Activated CD4-positive, alpha-beta memory T cell treated with anti-CD3 and anti-CD28 coated beads for 36 hours (primary cell): ENCODE measurements at regions not wholly inside any gene's neighbourhood (a gene's known extent, or its start where the extent isn't known, plus 50 kb on each side); places are given as distances from the start of the nearest gene placed in this dataset.

Experiments used
- CTCF ChIA-PET: fragments of 350-600 bp; sonication (Branson Sonifier 250); formaldehyde crosslinking; loops from one replicate; lab custom pipeline; 2021; ENCODE audit warnings: antibody characterized with exemption, inconsistent platforms; lab: Charles Lee
- POLR2A ChIA-PET: fragments of 350-600 bp; sonication (Branson Sonifier 250); formaldehyde crosslinking; loops from one replicate; lab custom pipeline; 2021; ENCODE audit warnings: antibody characterized with exemption; lab: Charles Lee
- DNase-seq: peaks from one replicate; pipeline ENCODE4 v3.0.0-alpha.2; 2020
- H3K27ac Mint-ChIP-seq: one replicate; pipeline ENCODE4 v1.8.0; 2021; ENCODE audit warnings: mixed read lengths
- H3K27me3 Mint-ChIP-seq: one replicate; pipeline ENCODE4 v1.8.0; 2021; ENCODE audit warnings: mixed read lengths
- H3K36me3 Mint-ChIP-seq: one replicate; pipeline ENCODE4 v1.8.0; 2021; ENCODE audit warnings: mixed read lengths
- H3K4me1 Mint-ChIP-seq: one replicate; pipeline ENCODE4 v1.8.0; 2021; ENCODE audit warnings: low read depth, mixed read lengths
- H3K4me3 Mint-ChIP-seq: one replicate; pipeline ENCODE4 v1.8.0; 2021; ENCODE audit warnings: mild to moderate bottlenecking, mixed read lengths
- H3K9me3 Mint-ChIP-seq: one replicate; pipeline ENCODE4 v1.8.0; 2021; ENCODE audit warnings: mixed read lengths
- intact Hi-C: fragments of 100-400 bp; cut with micrococcal nuclease; formaldehyde crosslinking; loops from one replicate; pipeline ENCODE4 v1.15.1; 2023

GRCh38 chr10:64086083-64086767 is 565.0 kb downstream of the REEP3 start:
- intact Hi-C loops: no loop called here

GRCh38 chr10:64089648-64090047 is 568.4 kb downstream of the REEP3 start:
- Mint-ChIP-seq H3K36me3 (no peaks in the 10 kb centered on the region), H3K27ac (no peak overlapping the region), H3K4me1 (no peaks in the 10 kb centered on the region), H3K4me3 (no peak overlapping the region), H3K9me3 (no peaks in the 10 kb centered on the region), H3K27me3 (no peaks in the 10 kb centered on the region)
- CTCF ChIA-PET: interaction anchor here (0.9 kb wide), 1 partner anchor 48 kb away, joined by 4 read pairs; no protein-coding TSS in a partner anchor
- POLR2A ChIA-PET: no interaction called here
- intact Hi-C loops: no loop called here
- no peak for DNase-seq

More at GRCh38 chr10:64086083-64086767, 565.0 kb downstream of the REEP3 start:
- no peaks in the 10 kb centered on the region for H3K36me3 Mint-ChIP-seq
- H3K4me3 Mint-ChIP-seq: no peak overlapping the region
- H3K27me3 Mint-ChIP-seq: no peaks in the 10 kb centered on the region
- H3K9me3 Mint-ChIP-seq: no peaks in the 10 kb centered on the region
- ChIA-PET POLR2A (no interaction called here), CTCF (interaction anchor here (0.8 kb wide), 1 partner anchor 45 kb away, joined by 4 read pairs; no protein-coding TSS in a partner anchor)
- no peak for DNase-seq
- no peaks in the 10 kb centered on the region for H3K4me1 Mint-ChIP-seq
- no peak overlapping the region for H3K27ac Mint-ChIP-seq

- H3K27me3 Mint-ChIP-seq: no peaks in the 10 kb centered on the region
- no peak overlapping the region for H3K4me3 Mint-ChIP-seq
- H3K27ac Mint-ChIP-seq: no peak overlapping the region
- intact Hi-C loops: no loop called here
- DNase-seq: no peak
- POLR2A ChIA-PET: no interaction called here
- CTCF ChIA-PET: no interaction called here
- H3K36me3 Mint-ChIP-seq: no peaks in the 10 kb centered on the region
- no peaks in the 10 kb centered on the region for H3K4me1 Mint-ChIP-seq
- no peaks in the 10 kb centered on the region for H3K9me3 Mint-ChIP-seq
These were observed 569.7 kb downstream of the REEP3 start for GRCh38 chr10:64090865-64091264.

GRCh38 chr10:64091897-64092296 is 570.7 kb downstream of the REEP3 start:
- H3K27me3 Mint-ChIP-seq: no peaks in the 10 kb centered on the region
- H3K4me1 Mint-ChIP-seq: no peaks in the 10 kb centered on the region
- no peak overlapping the region for H3K4me3 Mint-ChIP-seq
- ChIA-PET POLR2A (no interaction called here), CTCF (no interaction called here)
- no peaks in the 10 kb centered on the region for H3K36me3 Mint-ChIP-seq
- H3K27ac Mint-ChIP-seq: no peak overlapping the region
- intact Hi-C loops: no loop called here
- H3K9me3 Mint-ChIP-seq: no peaks in the 10 kb centered on the region
- no peak for DNase-seq

- DNase-seq: no peak
- H3K36me3 Mint-ChIP-seq: no peaks in the 10 kb centered on the region
- no peaks in the 10 kb centered on the region for H3K27me3 Mint-ChIP-seq
- no peaks in the 10 kb centered on the region for H3K4me1 Mint-ChIP-seq
- H3K27ac Mint-ChIP-seq: no peak overlapping the region
- POLR2A ChIA-PET: no interaction called here
- CTCF ChIA-PET: no interaction called here
- intact Hi-C loops: no loop called here
- H3K9me3 Mint-ChIP-seq: no peaks in the 10 kb centered on the region
- H3K4me3 Mint-ChIP-seq: no peak overlapping the region
These were observed 572.1 kb downstream of the REEP3 start for GRCh38 chr10:64093304-64093703.

GRCh38 chr10:64093946-64094535 is 572.8 kb downstream of the REEP3 start:
- Mint-ChIP-seq H3K9me3 (no peaks in the 10 kb centered on the region), H3K4me3 (no peak overlapping the region), H3K27me3 (no peaks in the 10 kb centered on the region), H3K36me3 (no peaks in the 10 kb centered on the region), H3K27ac (no peak overlapping the region), H3K4me1 (no peaks in the 10 kb centered on the region)
- POLR2A ChIA-PET: no interaction called here
- CTCF ChIA-PET: no interaction called here
- intact Hi-C loops: no loop called here
- DNase-seq: no peak

- no peak overlapping the region for H3K27ac Mint-ChIP-seq
- H3K9me3 Mint-ChIP-seq: no peaks in the 10 kb centered on the region
- no peaks in the 10 kb centered on the region for H3K36me3 Mint-ChIP-seq
- no peak overlapping the region for H3K4me3 Mint-ChIP-seq
- no peaks in the 10 kb centered on the region for H3K4me1 Mint-ChIP-seq
- ChIA-PET POLR2A (no interaction called here), CTCF (no interaction called here)
- intact Hi-C loops: no loop called here
- no peaks in the 10 kb centered on the region for H3K27me3 Mint-ChIP-seq
- no peak for DNase-seq
These were observed 575.7 kb downstream of the REEP3 start for GRCh38 chr10:64096941-64097340.

GRCh38 chr10:64097391-64098122 is 576.4 kb downstream of the REEP3 start:
- DNase-seq: no peak
- no peaks in the 10 kb centered on the region for H3K36me3 Mint-ChIP-seq
- no peak overlapping the region for H3K27ac Mint-ChIP-seq
- POLR2A ChIA-PET: no interaction called here
- intact Hi-C loops: no loop called here
- no peaks in the 10 kb centered on the region for H3K9me3 Mint-ChIP-seq
- no peak overlapping the region for H3K4me3 Mint-ChIP-seq
- CTCF ChIA-PET: no interaction called here
- H3K27me3 Mint-ChIP-seq: no peaks in the 10 kb centered on the region
- no peaks in the 10 kb centered on the region for H3K4me1 Mint-ChIP-seq

GRCh38 chr10:64098994-64099393 is 577.8 kb downstream of the REEP3 start:
- no peak for DNase-seq
- no peaks in the 10 kb centered on the region for H3K27me3 Mint-ChIP-seq
- H3K27ac Mint-ChIP-seq: no peak overlapping the region
- POLR2A ChIA-PET: no interaction called here
- H3K4me1 Mint-ChIP-seq: no peaks in the 10 kb centered on the region
- no peak overlapping the region for H3K4me3 Mint-ChIP-seq
- H3K9me3 Mint-ChIP-seq: no peaks in the 10 kb centered on the region
- H3K36me3 Mint-ChIP-seq: no peaks in the 10 kb centered on the region
- CTCF ChIA-PET: no interaction called here
- intact Hi-C loops: no loop called here

GRCh38 chr10:64101606-64102263 is 580.5 kb downstream of the REEP3 start:
- ChIA-PET POLR2A (no interaction called here), CTCF (interaction anchor here (0.6 kb wide), 1 partner anchor 39 kb away, joined by 4 read pairs; no protein-coding TSS in a partner anchor)

GRCh38 chr10:64102264-64102633 is 581.0 kb downstream of the REEP3 start:
- Mint-ChIP-seq H3K9me3 (no peaks in the 10 kb centered on the region), H3K36me3 (no peaks in the 10 kb centered on the region), H3K4me1 (no peaks in the 10 kb centered on the region), H3K27me3 (no peaks in the 10 kb centered on the region), H3K4me3 (no peak overlapping the region), H3K27ac (no peak overlapping the region)
- CTCF ChIA-PET: interaction anchor here (0.6 kb wide), 1 partner anchor 39 kb away, joined by 4 read pairs; no protein-coding TSS in a partner anchor
- intact Hi-C loops: no loop called here
- no peak for DNase-seq
- POLR2A ChIA-PET: no interaction called here

More at GRCh38 chr10:64101606-64102263, 580.5 kb downstream of the REEP3 start:
- H3K4me3 Mint-ChIP-seq: no peak overlapping the region
- H3K9me3 Mint-ChIP-seq: no peaks in the 10 kb centered on the region
- no peak for DNase-seq
- no peaks in the 10 kb centered on the region for H3K4me1 Mint-ChIP-seq
- H3K27ac Mint-ChIP-seq: no peak overlapping the region
- H3K36me3 Mint-ChIP-seq: no peaks in the 10 kb centered on the region
- H3K27me3 Mint-ChIP-seq: no peaks in the 10 kb centered on the region
- intact Hi-C loops: no loop called here

- no peak for DNase-seq
- Mint-ChIP-seq H3K36me3 (no peaks in the 10 kb centered on the region), H3K9me3 (no peaks in the 10 kb centered on the region), H3K4me3 (no peak overlapping the region), H3K4me1 (no peaks in the 10 kb centered on the region), H3K27ac (no peak overlapping the region), H3K27me3 (no peaks in the 10 kb centered on the region)
- POLR2A ChIA-PET: no interaction called here
- intact Hi-C loops: no loop called here
- CTCF ChIA-PET: no interaction called here
These were observed 581.7 kb downstream of the REEP3 start for GRCh38 chr10:64102916-64103315.
